ENCODE measurements at regions not wholly inside any gene's neighbourhood (a gene's known extent, or its start where the extent isn't known, plus 50 kb on each side); places are given as distances from the start of the nearest gene placed in this dataset.

GRCh38 chr3:22361521-22361920 is 610.5 kb upstream of the ZNF385D start:
- no peak for TF ChIP-seq CTCF (IDR thresholded peaks at IDR 0.05; ENCODE audit: extremely low read depth in 1 of 2, insufficient read depth in 1 of 2, low read depth in 1 of 2, low read length in 2 of 2)
- TF ChIP-seq EZH2 (IDR thresholded peaks at IDR 0.05; ENCODE audit: borderline replicate concordance, low read depth, low read length, severe bottlenecking) = no peak
- TF ChIP-seq POLR2AphosphoS5 (IDR thresholded peaks at IDR 0.05; ENCODE audit: insufficient read depth, low read depth, low read length) = no peak

Measured in endothelial cell of umbilical vein (primary cell).